HG03280 (cell line): ENCODE measurements at regions not wholly inside any gene's neighbourhood (a gene's known extent, or its start where the extent isn't known, plus 50 kb on each side); places are given as distances from the start of the nearest gene placed in this dataset.

Experiments
- ATAC-seq: cut with Tn5 transposase; IDR thresholded peaks from one replicate; pipeline ENCODE4 v1.9.1; 2021; ENCODE audit warnings: mild to moderate bottlenecking, moderate library complexity; ENCODE audit not compliant: unreplicated experiment

- no peak for ATAC-seq
These were observed 127.3 kb downstream of the DLL1 start for GRCh38 chr6:170163405-170164170.

DNA sequence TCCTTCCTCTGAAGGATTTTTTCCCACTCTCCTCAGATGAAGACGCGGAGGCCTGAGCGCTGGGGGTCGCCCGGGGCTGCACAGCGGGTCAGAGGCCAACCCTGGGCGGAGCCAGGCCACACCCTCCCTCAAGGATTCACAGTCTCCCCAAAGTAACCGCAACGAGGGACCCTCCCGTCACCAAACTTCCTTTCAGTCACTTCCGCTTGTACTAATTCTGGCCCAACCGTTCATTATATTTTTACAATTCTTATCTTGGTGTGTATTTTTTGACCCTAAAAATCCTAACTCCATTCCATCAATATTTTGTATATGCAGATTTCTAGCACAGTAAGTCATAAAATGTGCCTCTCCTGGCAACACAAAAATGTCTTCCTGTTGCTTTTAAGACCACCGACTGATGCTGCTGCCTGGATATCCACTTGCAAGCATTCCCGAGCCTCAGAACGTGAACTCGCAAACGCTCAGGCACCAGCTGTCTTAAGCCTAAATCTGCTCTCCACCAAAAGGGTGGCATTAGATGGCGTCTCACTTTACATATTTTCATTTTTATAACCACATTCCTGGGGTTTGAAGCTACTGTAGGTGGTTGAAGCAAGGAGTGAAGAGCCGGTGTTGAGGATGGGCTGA, 128.0 kb downstream of the DLL1 start:
- ATAC-seq: no peak

GRCh38 chr6:170162011-170162774, 128.7 kb downstream of the DLL1 start:
- ATAC-seq: no peak

DNA sequence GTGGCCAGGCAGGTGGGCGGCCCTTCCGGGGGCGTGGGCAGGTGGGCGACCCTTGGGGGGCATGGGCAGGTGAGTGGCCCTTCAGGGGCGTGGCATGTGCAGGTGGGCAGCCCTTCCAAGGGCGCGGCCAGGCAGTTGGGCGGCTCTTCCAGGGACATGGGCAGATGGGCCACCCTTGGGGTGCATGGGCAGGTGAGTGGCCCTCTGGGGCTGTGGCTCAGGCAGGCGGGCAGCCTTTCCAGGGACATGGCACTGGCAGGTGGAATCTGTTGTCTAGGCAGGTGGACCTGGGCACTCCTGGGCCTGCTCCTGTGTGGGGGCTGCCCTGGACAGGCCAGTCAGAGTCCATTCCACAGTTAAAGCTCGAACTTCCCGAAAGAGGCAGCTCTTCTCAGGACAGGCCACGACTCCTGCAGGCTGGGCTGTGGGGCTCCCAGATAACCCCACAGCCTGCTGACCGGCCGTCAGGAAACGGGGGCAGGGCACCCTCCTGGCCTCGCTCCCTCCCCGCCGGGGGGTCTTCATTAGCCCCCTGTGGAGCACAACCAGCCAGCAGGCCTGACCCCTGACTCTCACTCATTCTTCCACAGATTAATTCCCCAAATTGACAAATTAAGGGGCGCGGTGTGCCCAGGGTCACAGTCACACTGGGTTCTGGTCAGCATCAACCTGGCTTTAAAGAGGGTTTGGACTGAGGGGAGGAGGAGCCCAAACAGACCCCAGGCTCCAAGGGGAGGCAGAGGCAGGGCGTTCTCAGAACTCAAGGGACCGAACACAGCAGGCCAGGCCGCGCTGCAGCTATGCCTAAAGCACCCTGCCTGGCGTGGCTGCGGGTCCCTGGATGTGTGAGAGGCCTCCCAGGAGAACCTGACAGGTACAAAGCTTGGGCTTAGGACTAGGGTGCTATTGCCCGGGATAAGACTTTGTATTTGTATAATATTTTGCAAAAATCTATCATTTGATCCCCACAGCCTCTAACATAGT, 130.0 kb downstream of the DLL1 start:
- ATAC-seq: no peak

GRCh38 chr6:170160031-170160627, 130.7 kb downstream of the DLL1 start:
- ATAC-seq: no peak

GRCh38 chr6:170159022-170159965, 131.6 kb downstream of the DLL1 start:
- no peak for ATAC-seq

DNA sequence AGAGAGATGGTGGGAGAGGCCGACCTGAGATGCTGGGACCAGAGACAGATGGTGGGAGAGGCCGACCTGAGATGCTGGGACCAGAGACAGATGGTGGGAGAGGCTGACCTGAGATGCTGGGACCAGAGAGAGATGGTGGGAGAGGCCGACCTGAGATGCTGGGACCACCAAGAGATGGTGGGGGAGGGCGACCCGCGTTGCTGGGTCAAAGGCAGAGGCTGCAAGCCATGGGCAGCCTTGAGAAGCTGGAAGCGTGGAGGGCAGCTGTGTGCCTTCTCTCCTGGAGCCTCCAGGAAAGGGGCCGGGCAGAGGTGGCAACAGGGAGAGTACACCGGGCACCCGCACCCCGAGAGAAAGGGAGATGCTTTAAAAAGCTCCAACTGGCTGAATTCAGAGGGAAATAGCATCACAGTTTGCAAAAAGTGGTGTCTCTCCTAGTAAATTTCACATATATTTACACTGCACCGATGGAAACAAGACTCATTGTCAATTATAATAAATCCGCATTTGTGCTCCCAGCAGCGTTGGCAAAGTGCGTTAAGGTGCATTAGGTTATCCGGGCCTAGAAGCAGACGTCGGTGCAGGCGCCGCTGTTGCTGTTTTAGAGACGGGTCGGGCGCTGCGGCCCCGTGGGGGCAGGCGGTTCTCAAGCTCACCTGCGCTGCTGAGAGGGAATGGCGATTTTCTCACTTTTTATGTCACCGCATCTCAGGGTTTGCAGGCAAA, 132.4 kb downstream of the DLL1 start:
- ATAC-seq: no peak

DNA sequence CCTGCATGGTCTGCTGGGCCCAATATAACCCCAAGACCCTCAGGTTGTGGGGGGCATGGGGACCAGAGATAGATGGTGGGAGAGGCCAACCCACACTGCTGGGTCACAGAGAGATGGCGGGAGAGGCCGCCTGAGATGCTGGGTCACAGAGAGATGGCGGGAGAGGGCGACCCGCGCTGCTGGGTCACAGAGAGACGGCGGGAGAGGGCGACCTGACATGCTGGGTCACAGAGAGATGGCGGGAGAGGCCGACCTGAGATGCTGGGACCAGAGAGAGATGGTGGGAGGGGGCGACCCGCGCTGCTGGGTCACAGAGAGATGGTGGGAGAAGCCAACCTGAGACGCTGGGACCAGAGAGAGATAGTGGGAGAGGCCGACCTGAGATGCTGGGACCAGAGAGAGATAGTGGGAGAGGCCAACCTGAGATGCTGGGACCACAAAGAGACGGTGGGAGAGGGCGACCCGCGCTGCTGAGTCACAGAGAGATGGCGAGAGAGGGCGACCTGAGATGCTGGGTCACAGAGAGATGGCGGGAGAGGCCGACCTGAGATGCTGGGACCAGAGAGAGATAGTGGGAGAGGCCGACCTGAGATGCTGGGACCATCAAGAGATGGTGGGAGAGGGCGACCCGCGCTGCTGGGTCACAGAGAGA, 133.2 kb downstream of the DLL1 start:
- ATAC-seq: no peak

GRCh38 chr6:170156448-170157375, 134.2 kb downstream of the DLL1 start:
- no peak for ATAC-seq

GRCh38 chr6:170155464-170156196, 135.2 kb downstream of the DLL1 start:
- no peak for ATAC-seq

GRCh38 chr6:170153436-170154319, 137.2 kb downstream of the DLL1 start:
- ATAC-seq: no peak

DNA sequence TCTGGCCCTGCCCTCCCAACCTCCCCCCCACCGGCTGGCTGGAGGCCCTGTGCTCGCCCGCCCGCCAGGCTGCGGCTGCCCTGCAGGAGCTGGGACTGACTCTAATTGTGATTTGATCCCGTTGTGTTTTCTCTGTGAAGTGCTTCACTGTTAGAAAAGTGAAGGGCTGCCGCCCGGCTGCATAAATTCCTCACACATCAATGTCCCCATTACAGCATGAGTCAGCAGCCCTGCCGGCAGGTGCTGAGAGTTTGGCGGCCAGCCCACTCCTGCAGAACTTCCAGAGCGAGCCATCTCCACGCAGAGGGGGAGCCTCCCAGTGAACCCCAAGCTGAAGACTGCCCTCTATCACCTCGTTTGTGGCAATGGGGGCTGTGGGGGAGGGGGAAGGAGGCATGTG, 137.9 kb downstream of the DLL1 start:
- ATAC-seq: no peak

GRCh38 chr6:170152124-170152926, 138.6 kb downstream of the DLL1 start:
- no peak for ATAC-seq

- no peak for ATAC-seq
These were observed 139.1 kb downstream of the DLL1 start for GRCh38 chr6:170151804-170152123.

- no peak for ATAC-seq
These were observed 139.5 kb downstream of the DLL1 start for GRCh38 chr6:170151321-170151771.
